ENCODE measurements at regions not wholly inside any gene's neighbourhood (a gene's known extent, or its start where the extent isn't known, plus 50 kb on each side); places are given as distances from the start of the nearest gene placed in this dataset.

- TF ChIP-seq FOXP2 (optimal IDR thresholded peaks at IDR 0.05; ENCODE audit: borderline replicate concordance, extremely low read depth, extremely low read length, insufficient read depth) (no peak), SIN3A (IDR thresholded peaks at IDR 0.05; ENCODE audit: borderline replicate concordance, insufficient read depth, low read length) (no peak), POLR2AphosphoS5 (IDR thresholded peaks at IDR 0.05; ENCODE audit: low read depth, low read length) (no peak), TAF1 (IDR thresholded peaks at IDR 0.05; ENCODE audit: borderline replicate concordance, insufficient read depth, low read length) (no peak)
- TF ChIP-seq, protein P1, sequence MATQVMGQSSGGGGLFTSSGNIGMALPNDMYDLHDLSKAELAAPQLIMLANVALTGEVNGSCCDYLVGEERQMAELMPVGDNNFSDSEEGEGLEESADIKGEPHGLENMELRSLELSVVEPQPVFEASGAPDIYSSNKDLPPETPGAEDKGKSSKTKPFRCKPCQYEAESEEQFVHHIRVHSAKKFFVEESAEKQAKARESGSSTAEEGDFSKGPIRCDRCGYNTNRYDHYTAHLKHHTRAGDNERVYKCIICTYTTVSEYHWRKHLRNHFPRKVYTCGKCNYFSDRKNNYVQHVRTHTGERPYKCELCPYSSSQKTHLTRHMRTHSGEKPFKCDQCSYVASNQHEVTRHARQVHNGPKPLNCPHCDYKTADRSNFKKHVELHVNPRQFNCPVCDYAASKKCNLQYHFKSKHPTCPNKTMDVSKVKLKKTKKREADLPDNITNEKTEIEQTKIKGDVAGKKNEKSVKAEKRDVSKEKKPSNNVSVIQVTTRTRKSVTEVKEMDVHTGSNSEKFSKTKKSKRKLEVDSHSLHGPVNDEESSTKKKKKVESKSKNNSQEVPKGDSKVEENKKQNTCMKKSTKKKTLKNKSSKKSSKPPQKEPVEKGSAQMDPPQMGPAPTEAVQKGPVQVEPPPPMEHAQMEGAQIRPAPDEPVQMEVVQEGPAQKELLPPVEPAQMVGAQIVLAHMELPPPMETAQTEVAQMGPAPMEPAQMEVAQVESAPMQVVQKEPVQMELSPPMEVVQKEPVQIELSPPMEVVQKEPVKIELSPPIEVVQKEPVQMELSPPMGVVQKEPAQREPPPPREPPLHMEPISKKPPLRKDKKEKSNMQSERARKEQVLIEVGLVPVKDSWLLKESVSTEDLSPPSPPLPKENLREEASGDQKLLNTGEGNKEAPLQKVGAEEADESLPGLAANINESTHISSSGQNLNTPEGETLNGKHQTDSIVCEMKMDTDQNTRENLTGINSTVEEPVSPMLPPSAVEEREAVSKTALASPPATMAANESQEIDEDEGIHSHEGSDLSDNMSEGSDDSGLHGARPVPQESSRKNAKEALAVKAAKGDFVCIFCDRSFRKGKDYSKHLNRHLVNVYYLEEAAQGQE (IDR thresholded peaks at IDR 0.05; ENCODE audit: insufficient read depth in 1 of 2, low read depth in 2 of 2, low read length in 2 of 2): no peak
Measured at GRCh38 chr6:22418714-22419113, 121.9 kb upstream of the PRL start.

DNA sequence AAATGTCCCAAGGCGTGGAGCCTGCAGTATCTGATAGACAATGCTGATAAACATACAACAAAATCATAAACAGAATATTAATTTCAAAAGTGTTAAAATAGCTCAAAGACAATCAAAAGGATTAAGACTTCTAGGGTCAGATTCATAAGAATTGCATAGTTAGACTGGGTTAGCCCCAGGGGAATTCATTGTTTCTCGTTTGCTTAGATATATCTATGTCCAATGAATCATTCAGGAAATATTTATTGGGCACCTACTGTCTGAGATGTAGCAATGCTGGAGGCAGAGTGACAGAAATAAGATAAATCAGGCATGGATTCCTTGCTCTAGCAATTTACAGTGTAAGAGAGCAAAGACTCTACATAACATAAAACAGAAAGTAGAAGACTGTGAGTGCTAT lies 124.4 kb upstream of the PRL start:
- no peak for TF ChIP-seq TAF1 (IDR thresholded peaks at IDR 0.05; ENCODE audit: borderline replicate concordance, insufficient read depth, low read length)
- TF ChIP-seq, protein P1 (IDR thresholded peaks at IDR 0.05; ENCODE audit: insufficient read depth in 1 of 2, low read depth in 2 of 2, low read length in 2 of 2): no peak
- TF ChIP-seq SIN3A (IDR thresholded peaks at IDR 0.05; ENCODE audit: borderline replicate concordance, insufficient read depth, low read length): no peak
- TF ChIP-seq POLR2AphosphoS5 (IDR thresholded peaks at IDR 0.05; ENCODE audit: low read depth, low read length): no peak
- no peak for TF ChIP-seq FOXP2 (optimal IDR thresholded peaks at IDR 0.05; ENCODE audit: borderline replicate concordance, extremely low read depth, extremely low read length, insufficient read depth)

- TF ChIP-seq FOXP2 (optimal IDR thresholded peaks at IDR 0.05; ENCODE audit: borderline replicate concordance, extremely low read depth, extremely low read length, insufficient read depth) (no peak), SIN3A (IDR thresholded peaks at IDR 0.05; ENCODE audit: borderline replicate concordance, insufficient read depth, low read length) (no peak), POLR2AphosphoS5 (IDR thresholded peaks at IDR 0.05; ENCODE audit: low read depth, low read length) (no peak), TAF1 (IDR thresholded peaks at IDR 0.05; ENCODE audit: borderline replicate concordance, insufficient read depth, low read length) (no peak)
- TF ChIP-seq, protein P1 (IDR thresholded peaks at IDR 0.05; ENCODE audit: insufficient read depth in 1 of 2, low read depth in 2 of 2, low read length in 2 of 2): no peak
Measured at GRCh38 chr6:22424196-22424595, 127.4 kb upstream of the PRL start.

DNA sequence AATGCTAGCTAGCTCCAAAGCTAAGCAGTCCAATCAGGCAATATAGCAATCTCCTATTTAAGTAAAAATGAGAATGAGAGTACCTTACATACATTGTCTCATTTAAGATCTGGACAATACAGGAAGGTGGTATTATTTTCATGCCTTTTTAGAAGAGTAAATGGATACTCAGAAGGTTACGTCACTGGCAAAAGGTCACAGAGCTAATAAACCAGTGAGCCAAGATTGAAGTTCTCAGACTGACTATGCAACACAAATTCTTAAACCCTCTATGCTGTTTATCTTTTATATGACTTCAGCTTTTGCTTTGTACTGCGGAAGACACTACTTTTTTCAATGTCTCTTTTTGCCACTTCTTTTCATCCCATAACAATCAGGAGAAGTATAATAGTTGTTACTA lies 135.2 kb upstream of the PRL start:
- no peak for TF ChIP-seq FOXP2 (optimal IDR thresholded peaks at IDR 0.05; ENCODE audit: borderline replicate concordance, extremely low read depth, extremely low read length, insufficient read depth)
- no peak for TF ChIP-seq TAF1 (IDR thresholded peaks at IDR 0.05; ENCODE audit: borderline replicate concordance, insufficient read depth, low read length)
- no peak for TF ChIP-seq SIN3A (IDR thresholded peaks at IDR 0.05; ENCODE audit: borderline replicate concordance, insufficient read depth, low read length)
- no peak for TF ChIP-seq POLR2AphosphoS5 (IDR thresholded peaks at IDR 0.05; ENCODE audit: low read depth, low read length)
- TF ChIP-seq, protein P1 (IDR thresholded peaks at IDR 0.05; ENCODE audit: insufficient read depth in 1 of 2, low read depth in 2 of 2, low read length in 2 of 2): no peak

GRCh38 chr6:22433745-22434144 lies 135.6 kb upstream of the HDGFL1 start:
- TF ChIP-seq FOXP2 (optimal IDR thresholded peaks at IDR 0.05; ENCODE audit: borderline replicate concordance, extremely low read depth, extremely low read length, insufficient read depth) (no peak), SIN3A (IDR thresholded peaks at IDR 0.05; ENCODE audit: borderline replicate concordance, insufficient read depth, low read length) (no peak), POLR2AphosphoS5 (IDR thresholded peaks at IDR 0.05; ENCODE audit: low read depth, low read length) (no peak), TAF1 (IDR thresholded peaks at IDR 0.05; ENCODE audit: borderline replicate concordance, insufficient read depth, low read length) (no peak)
- TF ChIP-seq, protein P1 (IDR thresholded peaks at IDR 0.05; ENCODE audit: insufficient read depth in 1 of 2, low read depth in 2 of 2, low read length in 2 of 2): no peak
